Stimulated activated CD4-positive, alpha-beta T cell treated with anti-CD3 and anti-CD28 coated beads, Interleukin-12 subunit alpha, Interleukin-12 subunit beta, amount 100 ng/mL, for 24 hours (primary cell): ENCODE measurements at regions not wholly inside any gene's neighbourhood (a gene's known extent, or its start where the extent isn't known, plus 50 kb on each side); places are given as distances from the start of the nearest gene placed in this dataset.
A peak's percentile ranks its signal among the peaks of the same experiment; 100 is the strongest.

ENCODE experiments used
- DNase-seq, 2 experiments: peaks; one replicate each; pipeline ENCODE4 v3.0.0-alpha.2; 2020; ENCODE audit warnings: low read depth in 2 of 2

DNA sequence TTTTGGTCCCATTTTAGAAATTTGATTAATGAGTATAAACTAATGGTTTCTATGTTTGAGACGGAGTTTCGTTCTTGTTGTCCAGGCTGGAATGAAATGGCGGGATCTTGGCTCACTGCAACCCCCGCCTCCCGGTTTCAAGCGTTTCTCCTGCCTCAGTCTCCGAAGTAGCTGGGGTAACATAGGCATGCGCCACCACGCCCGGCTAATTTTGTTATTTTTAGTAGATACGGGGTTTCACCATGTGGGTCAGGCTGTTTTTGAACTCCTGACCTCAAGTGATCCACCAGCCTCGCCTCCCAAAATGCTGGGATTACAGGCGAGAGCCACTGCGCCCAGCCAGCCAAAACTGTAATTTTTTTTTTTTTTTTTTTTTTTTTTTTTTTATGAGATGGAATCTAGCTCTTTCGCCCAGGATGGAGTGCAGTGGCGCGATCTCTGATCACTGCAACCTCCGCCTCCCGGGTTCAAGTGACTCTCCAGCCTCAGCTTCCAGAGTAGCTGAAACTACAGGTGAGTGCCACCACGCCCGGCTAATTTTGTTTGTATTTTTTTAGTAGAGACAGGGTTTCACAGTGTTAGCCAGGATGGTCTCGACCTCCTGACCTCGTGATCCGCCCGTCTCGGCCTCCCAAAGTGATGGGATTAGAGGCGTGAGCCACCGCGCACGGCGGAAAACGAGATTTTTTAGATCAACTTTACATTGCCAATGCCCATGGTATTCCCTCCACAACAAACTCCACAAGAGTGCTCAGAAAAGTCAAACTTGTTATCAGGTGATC, 127.8 kb downstream of the HFE start:
- DNase-seq: no peak

- no peak for DNase-seq
Measured at GRCh38 chr6:26215585-26216358, 128.5 kb downstream of the HFE start.

DNA sequence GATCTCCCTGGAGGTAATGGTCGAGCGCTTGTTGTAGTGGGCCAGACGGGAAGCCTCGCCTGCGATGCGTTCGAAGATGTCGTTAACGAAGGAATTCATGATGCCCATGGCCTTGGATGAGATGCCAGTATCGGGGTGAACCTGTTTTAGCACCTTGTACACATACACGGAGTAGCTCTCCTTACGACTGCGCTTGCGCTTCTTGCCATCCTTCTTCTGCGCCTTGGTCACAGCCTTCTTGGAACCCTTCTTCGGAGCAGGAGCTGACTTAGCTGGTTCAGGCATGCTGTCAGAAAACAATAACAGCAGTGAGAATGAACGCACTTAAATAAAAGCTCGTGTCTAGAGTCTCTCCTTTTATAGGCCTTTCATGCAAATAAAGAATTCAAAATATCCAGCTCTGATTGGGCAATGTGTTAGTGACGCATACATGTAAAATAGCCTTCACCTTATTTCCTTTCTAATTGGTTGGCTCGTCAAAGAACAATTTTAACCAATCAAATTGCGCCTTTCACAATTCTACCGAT, 129.2 kb downstream of the HFE start:
- DNase-seq: peak in 1 of 2 experiments; percentile 73

DNA sequence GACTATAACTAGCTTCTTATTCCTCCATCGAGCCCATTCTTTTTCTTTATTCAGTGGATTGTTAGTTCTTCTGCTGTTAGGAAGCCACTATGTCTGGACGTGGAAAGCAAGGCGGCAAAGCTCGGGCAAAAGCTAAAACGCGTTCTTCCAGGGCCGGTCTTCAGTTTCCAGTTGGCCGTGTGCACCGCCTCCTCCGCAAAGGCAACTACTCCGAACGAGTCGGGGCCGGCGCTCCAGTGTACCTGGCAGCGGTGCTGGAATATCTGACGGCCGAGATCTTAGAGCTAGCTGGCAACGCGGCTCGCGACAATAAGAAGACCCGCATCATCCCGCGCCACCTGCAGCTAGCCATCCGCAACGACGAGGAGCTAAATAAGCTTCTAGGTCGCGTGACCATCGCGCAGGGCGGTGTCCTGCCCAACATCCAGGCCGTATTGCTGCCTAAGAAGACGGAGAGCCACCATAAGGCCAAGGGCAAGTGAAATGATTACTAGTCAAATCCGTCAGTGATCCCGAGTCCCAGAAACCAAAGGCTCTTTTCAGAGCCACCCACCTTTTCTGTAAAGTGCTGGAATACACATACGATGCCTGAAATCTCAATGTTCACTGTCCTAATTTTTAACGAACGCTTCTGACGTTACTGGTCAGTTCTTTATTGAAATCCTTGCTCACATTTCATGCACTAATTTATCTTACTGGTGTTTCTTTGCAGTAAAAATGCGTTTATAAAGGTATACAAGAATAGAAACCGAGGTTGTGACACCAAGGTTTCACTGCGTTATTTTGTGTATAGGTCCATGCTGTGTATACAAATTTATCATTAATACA, 129.9 kb downstream of the HFE start:
- peak in 1 of 2 experiments; percentile 72 for DNase-seq

DNA sequence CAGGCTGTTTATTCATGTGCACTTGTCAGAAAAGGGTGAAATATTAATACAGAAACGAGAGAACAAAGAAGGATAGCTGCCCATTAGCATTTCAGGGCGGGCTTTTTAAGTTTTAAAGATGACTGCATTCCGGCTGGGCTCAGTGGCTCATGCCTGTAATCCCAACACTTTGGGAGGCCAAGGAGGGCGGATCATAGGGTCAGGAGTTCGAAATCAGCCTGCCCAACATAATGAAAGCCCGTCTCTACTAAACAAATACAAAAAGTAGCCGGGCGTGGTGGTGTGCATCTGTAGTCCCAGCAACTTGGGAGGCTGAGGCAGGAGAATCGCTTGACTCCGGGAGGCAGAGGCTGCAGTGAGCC, 130.5 kb downstream of the HFE start:
- no peak for DNase-seq

- no peak for DNase-seq
Measured at GRCh38 chr6:26218824-26219223, 131.6 kb downstream of the HFE start.

- DNase-seq: no peak
Measured at GRCh38 chr6:26220145-26220970, 133.1 kb downstream of the HFE start.

DNA sequence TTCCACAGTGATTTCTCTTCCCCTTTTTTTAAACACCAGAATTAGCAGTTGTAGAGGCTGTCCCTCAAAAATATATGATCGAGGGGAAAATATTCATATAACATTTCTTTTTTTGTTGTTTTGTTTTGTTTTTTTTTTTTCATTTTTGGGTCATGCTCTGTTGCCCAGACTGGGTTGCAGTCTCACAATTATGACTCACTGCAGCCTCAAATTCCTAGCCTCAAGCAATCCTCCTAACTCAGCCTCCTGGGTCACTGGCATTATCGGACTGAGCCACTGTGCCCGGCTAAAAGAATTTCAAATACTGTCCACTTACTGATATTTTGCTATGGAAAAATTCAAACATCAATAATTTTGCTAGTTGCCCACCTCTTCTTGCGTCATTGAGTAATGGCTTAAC, 134.0 kb downstream of the HFE start:
- DNase-seq: no peak

DNA sequence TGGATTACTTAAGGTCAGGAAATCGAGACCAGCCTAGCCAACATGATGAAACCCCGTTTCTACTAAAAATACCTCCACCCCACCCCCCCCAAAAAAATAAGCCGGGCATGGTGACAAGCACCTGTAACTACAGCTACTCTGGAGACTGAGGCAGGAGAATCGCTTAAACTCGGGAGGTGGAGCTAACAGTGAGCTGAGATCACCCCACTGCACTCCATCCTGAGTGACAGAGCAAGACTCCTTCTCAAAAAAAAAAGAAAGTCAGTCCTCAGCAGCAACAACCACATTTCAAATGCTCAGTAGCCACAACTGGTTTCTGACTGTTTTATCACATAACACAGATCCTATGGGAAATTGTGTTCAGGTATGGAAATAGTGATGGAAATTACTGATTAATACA, 135.3 kb downstream of the HFE start:
- no peak for DNase-seq

GRCh38 chr6:26223228-26223627, 136.0 kb downstream of the HFE start:
- DNase-seq: no peak

GRCh38 chr6:26223650-26224546, 136.7 kb downstream of the HFE start:
- DNase-seq: peak in 1 of 2 experiments; percentile 40

DNA sequence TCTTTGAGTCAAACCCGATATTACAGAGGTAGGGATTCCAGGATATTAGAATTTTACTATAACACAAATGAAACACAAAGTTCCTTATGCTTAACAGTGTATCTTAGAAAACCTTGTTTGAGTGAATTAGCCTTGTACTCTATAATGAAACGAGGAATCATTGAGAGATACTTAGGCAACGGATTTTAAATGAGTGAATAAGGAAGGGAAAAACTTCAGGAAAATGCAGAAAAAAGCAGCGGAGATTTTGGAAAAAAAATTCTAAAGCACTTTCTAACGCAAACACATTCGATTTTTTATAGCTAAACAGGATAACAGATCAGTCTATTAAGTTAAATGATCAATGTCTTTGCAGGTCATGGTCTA, 137.3 kb downstream of the HFE start:
- DNase-seq: no peak

DNA sequence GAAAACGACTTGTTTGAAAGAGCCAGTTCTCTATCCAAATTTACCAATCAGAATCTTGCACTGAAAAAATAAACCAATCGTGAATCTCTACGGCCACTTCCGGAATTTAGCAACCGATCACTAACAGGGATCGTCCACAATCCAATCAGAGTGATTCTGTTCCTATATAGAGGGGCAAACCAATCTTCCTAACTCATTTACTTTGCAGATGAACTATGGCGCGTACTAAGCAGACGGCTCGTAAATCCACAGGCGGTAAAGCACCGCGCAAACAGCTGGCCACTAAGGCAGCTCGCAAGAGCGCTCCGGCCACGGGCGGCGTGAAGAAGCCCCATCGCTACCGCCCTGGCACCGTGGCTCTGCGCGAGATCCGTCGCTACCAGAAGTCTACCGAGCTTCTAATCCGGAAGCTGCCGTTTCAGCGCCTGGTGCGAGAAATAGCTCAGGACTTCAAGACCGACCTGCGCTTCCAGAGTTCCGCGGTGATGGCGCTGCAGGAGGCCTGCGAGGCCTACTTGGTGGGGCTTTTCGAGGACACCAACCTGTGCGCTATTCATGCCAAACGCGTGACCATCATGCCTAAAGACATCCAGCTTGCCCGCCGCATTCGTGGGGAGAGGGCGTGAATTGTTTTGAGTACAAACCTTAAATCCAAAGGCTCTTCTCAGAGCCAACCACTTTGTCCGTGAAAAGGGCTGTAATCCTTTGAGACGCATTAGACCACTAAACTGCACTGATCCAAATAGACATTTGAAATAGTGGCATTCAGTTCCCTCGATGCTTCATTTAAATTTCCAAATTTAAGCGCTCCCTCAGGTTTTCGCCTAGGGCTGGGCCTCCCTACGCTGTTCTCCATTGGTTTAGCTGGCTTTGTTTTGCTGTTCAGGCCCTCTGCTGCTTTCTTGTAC, 138.0 kb downstream of the HFE start:
- no peak for DNase-seq

- no peak for DNase-seq
Measured at GRCh38 chr6:26225848-26226578, 138.8 kb downstream of the HFE start.

GRCh38 chr6:26226579-26226967, 138.4 kb upstream of the BTN3A2 start:
- no peak for DNase-seq

GRCh38 chr6:26230351-26230750, 134.6 kb upstream of the BTN3A2 start:
- DNase-seq: no peak

DNA sequence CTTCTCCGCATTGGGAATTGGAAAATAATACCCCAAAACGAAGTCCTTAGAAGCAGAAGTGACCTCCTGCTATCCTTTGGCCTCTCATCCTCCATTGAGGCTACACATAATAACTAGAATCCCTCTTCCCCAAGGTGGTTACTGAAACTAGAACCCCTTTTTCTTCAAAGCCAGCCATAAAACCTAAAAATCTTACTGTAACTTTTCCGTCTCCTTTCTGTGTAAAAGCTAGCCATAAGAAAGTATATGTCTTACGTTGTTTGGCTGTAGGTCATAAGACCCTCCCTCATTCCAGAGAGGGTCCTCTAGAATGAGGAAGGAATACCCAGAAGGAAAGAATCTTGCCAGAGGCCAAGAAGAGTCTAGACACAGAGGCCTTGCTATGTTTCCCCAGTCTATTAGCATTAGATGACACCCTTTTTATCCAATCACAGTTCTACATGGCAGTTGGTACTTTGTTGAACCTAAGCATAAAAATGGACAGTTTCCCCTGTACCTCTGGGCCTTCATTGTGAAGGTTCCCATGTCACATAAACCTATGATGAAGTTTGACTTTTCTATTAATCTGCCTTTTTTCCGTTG, 133.9 kb upstream of the BTN3A2 start:
- DNase-seq: no peak

DNA sequence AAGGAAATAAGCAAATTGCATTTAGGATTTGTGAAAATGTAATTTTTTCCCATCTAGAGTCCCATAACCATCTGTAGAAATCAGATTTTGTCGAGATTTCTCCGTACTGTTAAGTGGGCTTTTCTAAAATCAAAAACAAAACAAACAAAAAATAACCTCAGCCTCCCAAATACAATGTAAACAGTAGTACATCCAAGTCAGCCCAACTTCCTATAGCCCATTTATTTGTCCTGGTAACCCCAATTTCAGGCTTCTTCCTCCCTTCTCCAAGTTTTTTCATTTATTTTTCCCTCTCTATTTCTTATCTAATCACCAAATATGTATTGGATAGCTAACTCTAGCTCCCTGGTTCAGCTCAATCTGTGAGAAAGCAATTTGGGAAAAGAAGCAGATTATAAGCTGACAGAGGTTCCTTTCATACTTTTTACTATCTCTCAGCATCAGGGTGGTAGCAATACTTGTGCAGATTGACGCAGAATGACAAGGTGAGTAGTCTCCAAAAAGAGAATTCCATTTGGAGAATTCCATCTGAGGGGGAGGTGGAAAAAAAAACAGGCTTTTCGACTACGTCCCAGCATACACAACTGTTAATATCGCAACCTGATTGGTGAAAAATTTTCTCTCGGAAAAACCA, 132.6 kb upstream of the BTN3A2 start:
- no peak for DNase-seq
